BE2C (cell line): ENCODE measurements at regions not wholly inside any gene's neighbourhood (a gene's known extent, or its start where the extent isn't known, plus 50 kb on each side); places are given as distances from the start of the nearest gene placed in this dataset.

Source experiments
- DNase-seq: peaks from one replicate; pipeline ENCODE4 v3.0.0-alpha.2; 2020
- H3K27me3 ChIP-seq: fragments of 250-450 bp; sonication (Bioruptor Pico); 2 replicates; pipeline ENCODE4 v1.5.1; 2020; ENCODE audit warnings: mild to moderate bottlenecking
- H3K36me3 ChIP-seq: fragments of 250-450 bp; sonication (Bioruptor Pico); 2 replicates; pipeline ENCODE4 v1.5.1; 2020; ENCODE audit warnings: mild to moderate bottlenecking
- H3K4me1 ChIP-seq: fragments of 250-450 bp; sonication (Bioruptor Pico); 2 replicates; pipeline ENCODE4 v1.5.1; 2020
- H3K4me3 ChIP-seq: 2 replicates; pipeline ENCODE4 v1.5.1; 2011; ENCODE audit warnings: low read depth, low read length
- H3K9me3 ChIP-seq: fragments of 250-450 bp; sonication (Bioruptor Pico); 2 replicates; pipeline ENCODE4 v1.5.1; 2020
- CTCF ChIP-seq: IDR thresholded peaks from 2 replicates; pipeline ENCODE4 v1.5.1; 2012; ENCODE audit warnings: mild to moderate bottlenecking, low read depth, low read length

DNA sequence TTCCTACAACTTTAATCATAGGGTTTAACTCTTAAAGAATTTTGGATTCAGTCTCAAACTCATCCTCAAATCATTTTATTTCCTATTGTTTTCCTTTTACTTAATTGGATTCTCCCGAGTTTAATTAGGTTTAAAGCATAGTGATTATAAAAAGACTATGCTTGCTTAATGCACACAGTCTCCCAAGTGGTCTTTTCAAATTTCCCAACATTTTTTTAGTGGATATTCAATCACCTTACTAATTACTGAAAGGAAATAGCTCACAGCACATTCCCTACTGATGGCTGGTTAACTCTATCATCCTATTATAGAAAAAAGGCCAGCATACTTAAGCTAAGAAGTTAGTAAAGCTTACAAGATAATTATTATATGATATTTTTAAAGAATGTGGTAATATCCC lies 170.6 kb downstream of the PRDM9 start:
- H3K4me1 ChIP-seq = no peaks in the 10 kb centered on the region
- no peaks in the 10 kb centered on the region for H3K27me3 ChIP-seq
- TF ChIP-seq CTCF = no peak
- no peak for DNase-seq
- no peak overlapping the region for H3K4me3 ChIP-seq
- H3K36me3 ChIP-seq = no peaks in the 10 kb centered on the region
- H3K9me3 ChIP-seq = no peaks in the 10 kb centered on the region

GRCh38 chr5:23684103-23684502 lies 176.7 kb downstream of the PRDM9 start:
- no peaks in the 10 kb centered on the region for H3K4me1 ChIP-seq
- no peak for TF ChIP-seq CTCF
- H3K4me3 ChIP-seq = no peak overlapping the region
- DNase-seq = no peak
- no peaks in the 10 kb centered on the region for H3K9me3 ChIP-seq
- no peaks in the 10 kb centered on the region for H3K36me3 ChIP-seq
- no peaks in the 10 kb centered on the region for H3K27me3 ChIP-seq

GRCh38 chr5:23703940-23704855 lies 196.8 kb downstream of the PRDM9 start:
- Histone ChIP-seq H3K4me3 (no peak overlapping the region), H3K36me3 (no peaks in the 10 kb centered on the region), H3K4me1 (no peaks in the 10 kb centered on the region), H3K27me3 (peaks cover 2% of the 10 kb centered on the region; the same call in 1 of the 2 replicates), H3K9me3 (no peaks in the 10 kb centered on the region)
- TF ChIP-seq CTCF = no peak
- no peak for DNase-seq

DNA sequence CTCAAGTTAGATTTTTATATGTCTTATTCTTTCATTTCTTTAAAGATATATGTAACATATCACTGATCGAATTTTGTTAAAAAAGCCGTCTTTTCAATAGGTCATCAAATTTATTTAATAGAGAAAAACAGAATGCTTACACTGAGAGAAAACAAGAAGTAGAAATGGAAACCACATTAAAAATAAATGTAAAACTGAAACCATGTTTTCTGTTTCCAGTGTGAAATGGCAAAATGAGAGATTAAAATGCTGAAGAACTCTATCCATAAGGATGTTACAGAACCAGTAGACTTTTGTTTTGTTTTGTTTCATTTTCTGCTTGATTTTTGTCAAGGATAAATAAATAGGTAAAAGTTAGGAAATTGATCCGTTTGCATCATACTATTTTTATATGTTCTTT lies 210.1 kb downstream of the PRDM9 start:
- no peak overlapping the region for H3K4me3 ChIP-seq
- no peak for TF ChIP-seq CTCF
- H3K4me1 ChIP-seq = no peaks in the 10 kb centered on the region
- H3K9me3 ChIP-seq = no peaks in the 10 kb centered on the region
- H3K36me3 ChIP-seq = no peaks in the 10 kb centered on the region
- H3K27me3 ChIP-seq = no peaks in the 10 kb centered on the region
- DNase-seq = no peak

DNA sequence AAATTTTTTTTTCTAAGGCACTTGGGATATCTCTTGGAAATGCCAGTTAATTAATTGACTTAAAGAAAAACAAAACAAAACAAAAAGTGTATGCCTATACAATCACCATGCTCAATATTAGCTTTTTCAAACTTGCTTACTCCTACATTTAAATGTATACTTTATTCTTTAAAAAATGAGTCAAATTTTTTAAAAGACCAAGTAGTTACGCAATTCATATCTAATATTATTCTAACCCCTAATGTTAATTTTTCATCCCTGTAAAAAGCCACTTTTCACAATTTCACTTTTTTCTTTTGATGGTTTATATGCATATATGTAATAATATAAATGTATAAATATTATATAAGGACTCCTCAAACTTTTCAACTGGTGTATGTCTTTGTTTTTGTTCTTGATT lies 211.2 kb downstream of the PRDM9 start:
- TF ChIP-seq CTCF = no peak
- no peaks in the 10 kb centered on the region for H3K9me3 ChIP-seq
- no peaks in the 10 kb centered on the region for H3K36me3 ChIP-seq
- no peaks in the 10 kb centered on the region for H3K4me1 ChIP-seq
- no peaks in the 10 kb centered on the region for H3K27me3 ChIP-seq
- DNase-seq = no peak
- H3K4me3 ChIP-seq = no peak overlapping the region

DNA sequence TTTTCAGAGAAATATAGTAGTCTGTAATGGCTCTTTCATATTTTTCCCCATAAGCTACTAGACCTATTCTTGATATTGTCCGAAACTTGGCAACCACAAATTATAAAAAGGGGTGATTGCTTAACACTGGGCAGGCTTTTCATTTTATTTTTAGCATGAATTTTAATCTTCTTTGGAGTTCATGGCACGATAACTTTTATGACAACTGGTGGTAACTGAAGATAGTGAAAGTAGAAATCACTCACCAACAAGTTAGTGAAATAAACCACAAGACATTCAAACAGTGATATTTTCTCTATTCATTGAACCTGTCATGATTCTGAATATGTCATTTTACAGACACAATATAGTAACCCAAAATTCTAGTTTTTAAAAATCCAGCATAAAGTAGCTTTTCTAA lies 213.9 kb downstream of the PRDM9 start:
- Histone ChIP-seq H3K36me3 (no peaks in the 10 kb centered on the region), H3K9me3 (no peaks in the 10 kb centered on the region), H3K27me3 (no peaks in the 10 kb centered on the region), H3K4me3 (no peak overlapping the region), H3K4me1 (no peaks in the 10 kb centered on the region)
- DNase-seq = no peak
- TF ChIP-seq CTCF = no peak
